ENCODE measurements at regions not wholly inside any gene's neighbourhood (a gene's known extent, or its start where the extent isn't known, plus 50 kb on each side); places are given as distances from the start of the nearest gene placed in this dataset.

DNA sequence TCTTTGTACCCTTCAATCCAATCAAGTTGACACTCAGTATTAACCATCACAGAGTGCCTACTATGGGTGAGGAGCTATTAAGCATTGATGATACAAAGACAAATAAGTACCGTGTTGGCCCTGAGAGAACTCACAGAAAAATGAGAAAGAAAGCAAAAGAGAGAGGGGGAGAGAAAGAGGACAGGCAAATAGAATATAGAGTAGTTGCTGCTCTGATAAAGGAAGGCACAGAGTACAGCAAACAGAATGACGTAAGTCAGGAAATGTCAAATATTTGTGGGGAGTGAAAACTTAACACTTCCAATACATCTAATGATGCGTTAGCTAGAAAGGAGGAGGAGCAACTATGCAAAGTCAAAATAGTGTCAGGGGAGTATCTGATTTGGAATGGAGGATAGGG, 320.6 kb upstream of the KCNH8 start:
- DNase-seq (ENCODE audit: low spot score): no peak

DNA sequence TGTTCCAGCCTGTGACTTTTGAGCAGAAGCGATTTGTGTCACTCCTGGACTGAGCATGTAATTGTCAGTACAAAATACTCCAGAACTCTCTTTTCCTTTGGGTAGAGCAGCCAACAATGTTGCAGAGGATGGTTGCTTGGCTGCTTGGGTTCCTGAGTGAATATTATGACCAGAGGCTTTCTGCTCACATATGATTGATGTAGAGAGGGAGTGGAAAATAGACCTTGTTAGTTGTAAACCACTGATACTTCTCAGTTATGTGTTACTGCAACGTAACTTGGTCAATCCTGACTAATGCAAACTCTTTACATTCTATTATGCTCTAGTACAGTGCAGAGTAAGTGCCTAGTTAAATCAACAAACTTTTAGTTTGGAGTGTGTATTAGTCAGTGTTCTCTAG, 322.6 kb upstream of the KCNH8 start:
- DNase-seq (ENCODE audit: low spot score): no peak

DNA sequence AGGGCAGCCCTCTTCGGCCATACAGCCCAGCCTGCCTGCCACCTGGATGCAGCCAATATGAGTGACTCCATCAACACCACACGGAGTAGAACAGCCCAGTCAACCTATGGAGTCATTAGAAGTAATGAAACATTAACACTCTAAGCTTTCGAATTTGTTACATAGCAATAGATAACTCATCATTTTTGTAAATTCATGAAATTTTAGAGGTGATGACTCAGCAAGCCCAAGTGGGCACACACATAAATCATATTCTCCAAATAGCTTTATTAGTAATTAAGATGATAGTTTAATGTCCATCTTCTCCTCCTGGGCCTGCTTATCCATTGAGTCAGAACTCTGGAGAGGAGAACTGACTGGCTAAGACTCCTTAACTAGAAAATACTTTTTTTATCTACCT, 335.0 kb upstream of the KCNH8 start:
- no peak for DNase-seq (ENCODE audit: low spot score)

DNA sequence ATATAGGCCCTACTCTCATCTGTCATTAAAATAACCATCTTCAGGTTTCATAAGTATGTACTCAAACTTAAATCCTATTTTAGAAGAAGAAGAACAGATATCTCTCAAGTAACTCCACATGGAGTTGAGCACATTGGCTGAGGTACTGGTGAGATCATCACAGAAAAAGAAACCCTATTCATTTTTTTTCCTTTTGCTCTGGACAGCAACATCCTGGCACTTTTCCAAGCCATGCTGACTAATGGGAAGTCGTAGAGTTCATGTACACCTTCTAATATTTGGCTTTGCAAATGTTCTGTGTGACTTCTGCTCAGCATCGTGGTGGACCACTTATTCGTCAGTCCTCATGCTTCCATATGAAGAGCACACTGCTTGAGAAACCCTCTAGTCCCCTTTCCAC, 336.0 kb upstream of the KCNH8 start:
- DNase-seq (ENCODE audit: low spot score): no peak

DNA sequence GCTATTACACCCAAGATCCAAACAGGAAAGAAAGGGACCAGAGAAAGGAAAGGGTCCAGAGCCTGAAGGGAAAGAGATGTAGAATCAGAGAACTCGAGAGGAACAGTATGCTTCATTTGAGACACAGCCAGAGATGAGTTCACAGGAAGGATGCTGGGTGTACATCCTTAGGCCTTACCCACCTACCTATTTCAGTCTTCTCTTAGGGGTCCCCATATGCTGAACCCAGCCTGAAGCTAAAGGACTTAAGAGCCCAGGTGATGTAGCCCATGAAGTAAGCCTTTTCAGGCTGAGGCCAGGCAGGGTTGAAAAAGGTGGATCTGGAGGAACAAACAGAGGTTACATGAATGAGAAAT, 338.0 kb upstream of the KCNH8 start:
- DNase-seq (ENCODE audit: low spot score): no peak

DNA sequence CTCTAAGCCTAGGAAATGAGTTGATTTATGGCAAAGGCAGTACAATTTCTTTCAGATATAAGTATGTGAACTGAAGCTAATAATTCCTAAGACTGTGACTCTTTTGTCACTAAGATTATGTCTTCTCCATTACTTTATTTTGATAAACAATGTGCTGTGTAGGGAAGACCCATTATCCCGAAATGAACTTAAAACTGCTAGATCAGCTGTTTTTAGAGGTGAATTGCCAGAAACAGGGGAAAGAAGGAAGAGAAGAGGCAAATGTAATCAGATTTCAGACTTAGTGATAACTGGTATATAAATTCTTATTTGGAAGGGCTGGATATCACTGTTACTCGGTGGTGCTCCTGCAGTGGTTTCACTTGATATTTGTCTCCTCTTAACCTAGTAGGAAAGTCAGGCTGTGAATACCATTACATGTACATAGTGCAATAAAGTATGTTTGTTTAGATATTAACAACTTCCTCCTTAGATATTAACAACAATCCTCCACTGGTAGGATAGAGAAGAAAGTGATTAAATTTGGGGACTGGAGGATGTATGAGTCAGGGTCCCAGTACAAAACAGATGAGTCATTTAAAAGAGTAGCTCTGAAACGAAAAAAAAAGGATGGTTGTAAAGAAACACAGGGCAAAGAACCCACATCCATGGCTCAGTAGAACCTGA, 338.5 kb upstream of the KCNH8 start:
- no peak for DNase-seq (ENCODE audit: low spot score)

DNA sequence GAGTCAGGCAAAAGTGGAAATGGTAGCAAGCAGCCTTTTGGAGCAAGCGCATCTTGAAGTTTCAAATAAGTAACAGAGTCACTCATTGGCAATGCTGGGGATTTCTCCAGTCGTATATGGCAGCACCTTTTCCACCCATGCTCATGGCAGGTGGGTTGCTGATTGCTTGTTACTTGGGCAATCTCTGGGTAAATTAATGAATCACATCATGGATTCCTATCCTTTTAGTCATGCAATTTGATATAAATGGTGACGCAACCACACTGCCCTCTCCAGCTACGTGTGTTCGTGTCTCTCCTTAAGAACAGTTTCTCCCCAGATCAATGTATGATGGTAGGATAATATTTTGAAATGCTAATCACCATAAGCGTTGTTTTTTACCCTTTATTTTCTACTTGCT, 339.9 kb upstream of the KCNH8 start:
- no peak for DNase-seq (ENCODE audit: low spot score)

DNA sequence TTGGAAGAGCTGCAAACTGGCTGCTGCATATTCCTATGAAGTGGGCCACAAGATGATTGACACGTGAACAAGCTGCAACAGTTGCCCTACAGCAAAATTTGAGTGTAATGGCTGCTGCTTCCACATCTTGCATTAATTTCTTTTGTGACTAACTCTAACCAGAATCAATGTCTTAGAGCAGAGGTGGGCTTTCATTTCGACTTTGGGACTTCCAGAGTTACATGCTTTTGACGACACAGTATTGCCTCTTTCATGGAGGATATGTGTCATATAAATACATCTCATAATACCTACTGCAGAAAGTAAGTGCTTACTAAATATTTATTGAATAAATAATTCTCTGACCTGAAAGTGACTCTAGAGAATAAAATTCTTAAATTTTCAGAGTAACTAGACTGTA, 340.7 kb upstream of the KCNH8 start:
- DNase-seq (ENCODE audit: low spot score): no peak

DNA sequence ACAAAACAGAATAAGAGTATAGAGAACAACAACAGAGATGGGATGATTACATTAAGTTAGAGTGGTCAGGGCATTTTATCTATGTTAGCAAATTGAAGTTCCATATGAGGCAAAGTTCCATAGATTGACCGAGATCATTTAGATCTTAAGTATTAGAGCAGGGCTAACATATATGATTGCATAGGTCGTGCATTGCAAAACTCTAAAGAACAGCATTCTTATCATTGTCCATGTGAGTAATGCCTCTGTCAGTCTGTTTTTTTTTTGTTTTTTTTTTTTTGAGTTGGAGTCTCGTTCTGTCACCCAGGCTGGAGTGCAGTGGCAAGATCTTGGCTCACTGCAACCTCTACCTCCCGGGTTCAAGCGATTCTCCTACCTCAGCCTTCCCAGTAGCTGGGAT, 341.7 kb upstream of the KCNH8 start:
- DNase-seq (ENCODE audit: low spot score): no peak

DNA sequence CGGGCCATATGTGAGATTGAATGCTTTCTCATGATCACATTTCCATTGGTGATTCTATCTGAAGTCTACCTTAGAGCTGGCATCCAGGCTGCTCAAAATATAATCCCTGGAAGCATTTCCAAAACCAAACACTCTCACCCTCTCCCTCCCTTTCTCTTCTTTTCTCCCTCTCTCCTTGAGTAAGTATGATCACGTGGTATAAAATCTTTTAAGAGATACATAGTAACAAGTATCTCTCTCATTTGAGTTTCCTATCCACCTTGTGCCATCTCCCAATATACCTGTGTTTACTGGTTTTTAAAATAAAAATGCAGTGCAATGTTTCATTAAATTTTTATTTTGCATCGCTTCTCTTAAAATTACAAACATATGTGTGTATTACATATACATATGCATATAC, 350.9 kb upstream of the KCNH8 start:
- no peak for DNase-seq (ENCODE audit: low spot score)

DNA sequence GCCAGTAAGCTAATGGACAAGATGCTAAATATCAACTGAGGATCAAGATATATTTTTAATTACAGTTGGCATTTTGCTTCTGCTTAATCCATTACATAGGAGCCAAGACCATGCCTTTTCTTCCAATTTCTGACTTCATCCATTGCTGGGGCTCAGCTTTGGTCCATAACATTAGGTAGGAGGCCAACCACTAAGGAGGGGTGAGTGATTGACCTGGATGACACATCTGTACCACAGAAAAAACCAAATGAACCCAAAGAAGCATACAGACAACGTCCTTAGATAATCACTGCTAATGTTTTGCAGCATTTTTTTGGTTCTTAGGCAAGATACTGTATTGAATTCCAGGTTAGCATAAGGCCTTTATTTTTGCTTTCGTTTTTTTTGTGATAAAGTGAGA, 353.2 kb upstream of the KCNH8 start:
- DNase-seq (ENCODE audit: low spot score): no peak

DNA sequence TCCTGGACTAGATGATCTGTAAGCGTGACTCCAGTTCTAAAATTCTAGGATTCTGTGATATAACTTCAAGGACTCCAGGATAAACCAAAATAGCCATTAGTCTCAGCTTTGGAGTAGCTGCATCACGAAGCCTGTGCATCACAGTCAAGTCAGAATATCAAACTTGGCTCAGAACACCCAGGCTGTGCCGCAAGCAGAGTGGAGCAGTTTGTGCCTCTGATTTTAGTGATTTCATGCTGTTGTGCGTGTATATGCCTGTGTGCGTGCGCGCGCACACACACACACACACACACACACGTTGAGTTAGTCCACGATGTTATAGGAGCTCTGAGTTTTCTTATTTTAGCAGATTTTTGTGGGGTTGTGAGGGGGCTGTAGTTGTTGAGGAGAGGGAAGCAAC, 356.6 kb upstream of the KCNH8 start:
- no peak for DNase-seq (ENCODE audit: low spot score)

DNA sequence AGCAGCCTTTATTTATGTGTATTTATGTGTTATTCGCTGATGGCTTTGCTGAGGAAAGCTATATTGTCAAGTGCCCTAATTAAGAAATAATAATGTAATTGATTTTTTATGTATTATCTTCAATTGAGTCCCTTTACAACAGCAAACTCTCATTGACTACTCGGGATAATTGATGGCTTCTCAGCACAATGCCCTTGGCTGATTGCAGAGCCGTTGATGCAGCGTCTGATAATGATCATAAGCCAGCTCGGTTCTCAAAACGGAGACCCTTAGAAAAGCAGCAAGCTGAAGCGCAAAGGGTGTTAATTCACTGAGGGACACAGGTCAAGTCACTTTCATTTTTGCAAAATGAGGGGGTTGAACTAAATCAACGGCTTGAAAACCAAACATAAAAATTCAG, 357.1 kb upstream of the KCNH8 start:
- DNase-seq (ENCODE audit: low spot score): no peak

DNA sequence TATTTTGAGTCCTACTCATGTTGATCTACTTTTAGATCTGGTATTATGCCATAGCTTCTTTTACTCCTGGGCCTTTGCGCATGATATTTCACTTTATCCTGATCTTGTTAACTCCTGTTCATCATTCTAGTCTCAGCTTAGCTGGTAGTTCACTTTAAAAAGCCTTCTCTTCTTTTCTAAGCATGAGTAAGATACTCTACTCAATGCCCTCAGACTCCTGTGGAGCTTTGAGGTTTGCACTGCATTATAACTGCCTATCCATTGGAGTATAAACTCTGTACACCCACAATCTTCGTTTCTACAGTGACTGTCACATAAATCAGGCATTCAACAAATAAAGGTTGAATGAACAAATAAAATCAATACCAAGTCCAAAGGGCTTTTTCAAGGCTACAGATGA, 357.9 kb upstream of the KCNH8 start:
- no peak for DNase-seq (ENCODE audit: low spot score)

DNA sequence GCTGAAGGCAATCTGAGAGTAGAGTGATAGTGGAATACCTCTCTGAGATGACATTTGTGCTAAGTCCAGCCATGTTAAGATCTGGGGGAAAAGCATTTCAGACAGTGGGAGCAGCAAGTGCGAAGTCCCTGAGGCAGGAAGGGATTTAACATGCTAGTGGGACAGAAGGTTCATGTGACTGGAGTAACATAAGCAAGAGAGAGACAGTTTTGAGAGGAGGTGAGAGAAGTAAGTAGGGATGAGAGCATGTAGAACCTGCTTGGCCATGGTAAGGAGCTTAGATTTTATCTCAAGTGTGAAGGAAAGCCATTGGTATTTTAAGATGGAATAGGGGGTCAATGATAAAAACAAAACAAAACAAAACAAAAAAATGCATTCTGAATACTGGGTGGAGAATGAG, 358.6 kb upstream of the KCNH8 start:
- no peak for DNase-seq (ENCODE audit: low spot score)

DNA sequence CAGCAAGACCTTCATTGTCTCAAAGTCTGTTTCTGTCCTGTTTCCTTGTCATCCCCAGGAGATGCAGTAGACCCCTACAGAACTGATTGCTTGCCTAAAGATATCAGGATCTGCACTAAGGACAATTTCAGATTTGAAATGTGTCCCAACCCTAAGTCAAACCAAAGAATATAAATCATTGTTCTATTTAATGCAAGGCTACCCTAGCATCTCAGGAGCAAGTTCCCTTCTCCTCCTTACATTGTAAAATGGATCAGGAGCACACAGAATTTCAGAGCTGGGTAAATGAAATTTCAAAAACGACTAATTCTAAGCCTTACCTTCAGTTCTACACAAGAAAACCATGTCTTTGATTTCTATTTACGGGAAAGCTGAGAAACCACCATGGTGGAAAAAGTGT, 360.9 kb upstream of the KCNH8 start:
- DNase-seq (ENCODE audit: low spot score): no peak

DNA sequence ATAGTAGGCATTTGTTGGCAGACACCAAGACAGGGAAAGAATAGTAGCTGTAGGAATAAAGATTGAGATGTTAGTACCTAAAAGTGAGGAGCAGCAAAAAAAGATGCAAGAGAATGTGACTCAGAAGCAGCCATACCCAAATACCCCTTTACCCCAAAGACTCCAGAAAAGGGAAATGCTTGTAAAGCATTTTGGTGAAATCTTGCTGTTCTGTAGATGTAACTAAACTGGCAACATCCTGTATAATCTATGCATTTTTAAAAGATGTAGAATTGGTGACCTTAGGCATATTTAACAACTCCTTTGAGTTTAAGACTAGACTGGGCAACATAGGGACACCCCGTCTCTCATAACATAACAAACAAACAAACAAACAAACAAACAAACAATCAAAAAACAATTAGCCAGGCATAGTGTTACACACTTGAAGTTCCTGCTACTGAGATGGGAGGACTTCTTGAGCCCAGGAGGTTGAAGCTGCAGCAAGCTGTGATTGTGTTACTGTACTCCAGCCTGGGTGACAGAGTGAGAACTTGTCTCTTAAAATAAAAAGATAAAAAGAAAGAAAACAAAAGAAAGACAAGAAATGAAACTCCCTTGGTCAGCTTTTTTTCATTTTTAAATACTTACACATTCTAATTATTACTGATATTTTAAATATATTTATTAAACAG, 361.5 kb upstream of the KCNH8 start:
- no peak for DNase-seq (ENCODE audit: low spot score)

DNA sequence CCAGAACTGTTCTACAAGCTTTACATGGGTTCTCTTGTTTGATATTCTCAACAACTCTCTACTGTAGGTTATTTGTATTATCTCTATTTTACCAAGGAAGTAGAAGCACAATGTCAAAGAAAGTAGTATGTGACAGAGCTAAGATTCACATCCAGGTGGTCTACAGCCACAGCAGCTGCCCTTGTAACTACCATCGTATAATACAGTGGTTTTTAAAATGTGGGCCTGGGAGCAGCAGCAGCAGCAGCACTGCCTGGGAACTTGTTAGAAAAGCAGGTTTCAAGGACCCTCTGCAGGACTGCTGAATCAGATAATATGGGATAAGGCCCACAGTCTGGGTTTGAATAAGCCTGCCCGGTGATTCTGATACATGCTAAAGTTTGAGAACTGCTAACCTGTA, 357.1 kb upstream of the SATB1 start:
- DNase-seq (ENCODE audit: low spot score): no peak

DNA sequence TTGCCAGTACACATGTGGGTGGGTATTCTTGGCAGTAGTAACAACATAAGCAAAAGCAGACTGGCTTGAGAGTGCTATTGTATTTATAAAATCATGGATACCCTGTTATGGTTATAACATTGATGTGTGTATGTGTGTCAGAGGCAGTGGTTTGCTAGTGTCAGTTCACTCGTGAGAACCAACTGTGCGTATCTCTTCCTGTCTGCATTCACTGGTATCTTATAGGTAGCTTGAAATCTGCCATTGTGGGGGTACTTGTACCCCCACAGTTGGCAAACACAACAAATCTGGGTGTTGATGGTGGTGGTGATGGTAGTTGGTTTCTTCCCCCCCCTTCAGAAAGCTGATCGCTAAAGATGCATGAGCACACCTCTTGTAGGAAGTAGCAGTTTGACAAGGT, 355.8 kb upstream of the SATB1 start:
- DNase-seq (ENCODE audit: low spot score): no peak

DNA sequence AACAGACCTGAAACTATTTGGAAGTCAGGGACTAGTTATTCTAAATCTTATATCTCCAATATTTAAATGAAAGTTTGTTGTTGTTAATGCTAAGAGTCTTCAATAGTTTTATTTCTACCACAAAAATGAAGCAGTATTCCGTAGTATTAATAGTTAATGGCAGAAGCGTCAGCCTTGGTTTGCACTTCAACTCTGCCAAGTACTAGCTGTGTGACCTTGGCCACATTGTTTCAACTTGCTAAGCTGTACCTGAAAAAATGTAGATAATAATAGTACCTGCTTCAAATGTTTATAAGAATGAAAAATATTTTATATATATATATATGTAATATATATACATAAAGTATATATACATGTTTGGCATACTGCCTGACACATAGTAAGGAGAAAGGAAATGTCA, 354.6 kb upstream of the SATB1 start:
- DNase-seq (ENCODE audit: low spot score): no peak

DNA sequence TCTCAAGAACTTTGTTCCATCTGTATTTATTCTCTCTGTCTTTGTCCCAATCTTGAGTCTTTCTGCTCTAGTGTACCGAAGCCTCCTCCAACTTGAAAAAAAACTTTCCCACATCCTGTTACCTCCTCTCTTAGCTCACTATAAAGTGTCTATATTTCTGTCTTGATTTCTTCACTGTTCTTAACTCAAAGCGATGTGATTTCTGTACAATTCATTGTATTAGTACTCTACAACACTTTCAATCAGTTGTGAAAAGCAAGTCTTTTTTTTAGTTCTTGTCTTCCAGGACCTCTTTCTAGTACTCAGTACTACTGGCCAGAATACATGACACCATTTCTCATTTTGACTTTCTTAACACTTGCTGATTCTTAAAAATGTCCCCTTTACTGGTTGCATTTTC, 353.5 kb upstream of the SATB1 start:
- DNase-seq (ENCODE audit: low spot score): no peak

DNA sequence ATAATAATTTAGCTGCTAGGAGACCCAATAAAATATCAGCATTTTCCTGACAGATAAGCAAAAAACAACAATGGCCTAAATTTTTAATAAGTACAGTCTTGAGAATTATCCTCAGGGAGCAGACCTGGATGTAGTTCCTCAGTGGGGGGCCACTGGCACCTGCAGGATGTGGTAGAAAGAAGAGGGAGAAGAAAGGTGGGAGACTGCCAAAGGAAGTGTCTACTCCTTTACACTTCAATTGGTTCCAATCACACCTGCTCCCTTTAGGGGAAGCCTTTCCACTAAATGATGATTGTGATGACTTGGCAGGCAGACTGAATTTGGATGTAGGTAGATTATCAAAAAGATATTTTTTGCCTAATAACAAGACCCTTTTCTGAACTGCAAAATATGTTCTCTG, 353.0 kb upstream of the SATB1 start:
- DNase-seq (ENCODE audit: low spot score): no peak

DNA sequence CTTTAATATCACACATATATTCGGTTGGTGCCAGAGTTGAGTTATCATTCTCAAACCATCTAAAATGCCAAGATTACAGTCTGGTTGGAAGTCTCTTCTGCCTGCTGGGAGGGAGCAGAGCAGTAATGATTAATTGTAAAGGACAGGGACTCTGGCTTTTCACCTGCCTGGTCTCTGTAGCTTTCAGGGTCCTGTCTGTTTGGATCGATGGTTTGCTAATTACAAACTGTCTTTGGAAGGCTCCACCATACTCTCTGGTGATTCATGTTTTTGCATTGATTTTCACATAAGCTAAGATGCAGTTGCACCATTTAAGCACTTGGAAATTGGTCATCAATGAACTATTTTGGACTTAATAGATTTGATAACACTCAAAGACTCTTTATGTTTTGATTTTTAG, 350.4 kb upstream of the SATB1 start:
- DNase-seq (ENCODE audit: low spot score): no peak

DNA sequence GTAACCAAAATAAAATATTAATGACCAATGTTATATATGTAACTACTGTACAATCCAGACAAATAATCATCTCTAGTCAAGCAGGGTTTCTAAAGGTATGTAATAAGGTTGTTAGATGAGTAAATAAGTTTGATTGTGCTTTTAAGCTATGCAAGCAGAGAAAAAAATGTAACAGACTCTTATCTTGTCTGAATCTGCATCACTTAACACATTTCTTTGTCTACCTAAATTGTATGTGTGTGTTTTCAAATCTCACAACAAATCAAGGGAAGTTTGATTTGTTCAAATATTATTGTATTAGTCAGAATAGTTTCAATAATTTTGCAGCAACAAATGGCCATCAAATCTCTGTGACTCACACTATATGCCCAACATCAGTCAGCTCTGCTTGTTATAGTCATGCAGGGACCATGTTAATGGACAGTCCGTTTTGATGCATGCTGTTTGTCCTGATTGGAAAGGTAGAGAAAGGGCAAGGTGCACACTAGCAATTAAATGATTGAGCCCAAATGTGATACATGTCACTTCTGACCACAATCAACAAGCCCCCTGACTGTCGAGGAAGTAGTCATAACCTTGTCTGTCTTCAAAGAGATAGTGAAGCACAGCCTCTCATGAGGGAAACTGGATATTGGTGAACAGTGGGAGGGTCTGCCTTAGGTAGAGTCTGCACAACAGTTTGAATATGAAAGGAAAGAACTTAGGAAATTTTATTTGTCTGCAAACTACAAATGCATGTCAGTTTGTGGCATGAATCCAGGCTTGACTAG, 349.4 kb upstream of the SATB1 start:
- no peak for DNase-seq (ENCODE audit: low spot score)
